CD4-positive, alpha-beta T cell treated with Interleukin-17A for 1 hour (primary cell): ENCODE measurements at regions not wholly inside any gene's neighbourhood (a gene's known extent, or its start where the extent isn't known, plus 50 kb on each side); places are given as distances from the start of the nearest gene placed in this dataset.

Experiments
- DNase-seq: peaks from one replicate; pipeline ENCODE4 v3.0.0-alpha.2; 2020

GRCh38 chr3:74564560-74564959 lies 49.9 kb downstream of the CNTN3 start:
- no peak for DNase-seq

DNA sequence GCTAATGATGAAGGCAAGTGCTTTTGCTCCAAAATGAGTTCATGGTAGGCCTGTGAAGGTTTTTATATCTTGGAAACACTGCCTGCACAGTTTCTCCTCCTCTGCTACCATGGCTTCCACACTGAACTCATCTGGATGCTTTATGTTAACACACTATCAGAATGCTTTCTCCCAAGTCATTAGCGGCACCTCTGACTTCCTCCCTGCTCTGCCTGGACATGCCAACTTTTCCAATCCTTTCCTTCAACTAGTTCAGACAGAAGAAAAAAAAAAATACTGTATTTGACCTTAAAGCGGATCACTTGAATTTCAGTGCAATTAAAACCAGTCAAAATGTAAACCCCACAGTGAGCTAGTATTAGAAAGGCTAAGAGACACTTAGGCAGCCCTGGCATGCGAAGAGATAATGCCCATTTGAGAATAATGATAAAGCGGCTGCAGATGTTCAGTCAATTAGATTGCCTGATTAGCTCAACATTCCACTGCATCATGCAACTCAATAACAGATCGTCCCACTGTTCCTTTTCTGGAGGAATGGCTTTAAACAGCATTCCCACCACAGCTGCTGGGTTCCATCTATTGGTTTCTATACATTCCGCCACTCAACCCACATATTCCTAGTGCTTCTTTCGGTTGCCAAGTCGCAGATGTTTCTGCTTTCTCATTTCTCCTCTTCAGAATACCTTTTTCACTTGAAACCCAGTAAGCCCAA lies 51.7 kb downstream of the CNTN3 start:
- no peak for DNase-seq

DNA sequence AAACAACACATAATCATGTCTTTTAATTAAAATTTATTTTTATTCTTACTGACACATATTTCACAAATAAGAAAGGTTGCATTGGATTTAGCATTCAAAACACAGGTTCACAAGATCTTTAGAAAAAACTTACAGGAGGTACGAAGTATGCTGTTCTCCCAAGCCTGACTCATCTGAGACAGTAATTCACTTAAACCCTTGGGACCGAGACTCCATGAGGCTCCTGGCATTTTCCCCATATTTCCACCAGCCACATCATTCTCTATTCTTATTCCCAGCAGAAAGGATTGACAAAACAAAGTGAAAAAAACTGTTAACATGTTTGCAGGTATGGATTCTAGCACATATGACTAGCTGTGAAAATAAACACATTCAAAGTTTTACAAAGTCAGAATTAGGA lies 52.6 kb downstream of the CNTN3 start:
- DNase-seq = no peak

DNA sequence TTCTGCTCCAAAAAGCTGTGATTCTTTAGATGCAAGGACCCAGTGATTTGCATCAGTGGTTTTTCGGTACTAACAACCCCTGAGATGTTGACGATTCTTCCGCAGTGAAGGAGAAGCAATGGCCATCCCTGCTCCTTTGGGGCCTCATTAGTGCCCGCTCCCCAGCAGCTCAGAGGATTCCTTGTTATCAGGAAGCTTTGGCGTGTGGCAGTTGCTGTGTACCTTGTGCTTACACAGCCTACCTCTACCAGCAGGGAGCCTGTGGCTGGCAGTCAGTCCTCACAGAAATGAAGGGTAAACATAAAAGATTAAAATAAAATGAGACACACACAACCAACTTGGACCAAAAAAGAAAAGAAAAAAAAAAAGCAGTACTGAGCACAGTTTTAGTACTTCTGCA lies 55.2 kb downstream of the CNTN3 start:
- no peak for DNase-seq

DNA sequence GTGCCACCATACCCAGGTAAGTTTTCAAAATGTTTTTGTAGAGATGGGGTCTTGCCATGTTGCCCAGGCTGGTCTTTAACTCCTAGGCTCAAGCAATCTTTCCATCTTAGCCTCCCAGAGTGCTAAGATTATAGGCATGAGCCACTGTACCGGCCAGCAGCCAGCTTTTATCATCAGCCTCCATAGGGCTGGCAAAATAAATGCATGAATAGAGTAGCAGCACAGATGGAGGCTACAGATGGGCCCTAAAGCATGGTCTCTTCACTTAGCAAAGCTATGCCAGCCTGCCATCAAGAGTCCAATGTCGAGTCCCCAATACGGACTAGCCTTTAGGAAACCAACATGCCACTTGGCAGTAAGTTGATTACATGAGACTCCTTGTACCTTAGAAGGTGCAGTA lies 63.8 kb downstream of the CNTN3 start:
- DNase-seq = no peak

- no peak for DNase-seq
Measured at GRCh38 chr3:74546426-74546825, 68.0 kb downstream of the CNTN3 start.

- DNase-seq = no peak
Measured at GRCh38 chr3:74542441-74542840, 72.0 kb downstream of the CNTN3 start.

DNA sequence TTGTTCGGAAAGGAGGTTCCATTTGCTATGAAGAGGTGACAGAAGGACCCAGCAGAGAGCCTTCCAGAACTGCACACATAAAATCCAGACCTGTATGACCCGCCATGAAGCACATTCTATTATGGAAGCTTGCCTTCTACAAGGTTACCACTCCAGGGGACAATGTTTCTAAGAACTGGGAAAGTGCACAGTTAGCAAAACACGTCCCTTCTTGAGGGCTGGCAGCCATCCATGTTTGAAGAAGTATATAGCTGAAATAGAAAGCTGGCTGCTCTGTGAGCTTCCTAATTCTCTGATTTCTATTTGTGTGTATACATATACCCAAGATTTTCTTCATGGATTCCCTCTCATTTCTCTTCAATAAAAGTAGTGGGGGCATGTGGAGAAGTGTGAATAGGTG lies 74.6 kb downstream of the CNTN3 start:
- DNase-seq = no peak

DNA sequence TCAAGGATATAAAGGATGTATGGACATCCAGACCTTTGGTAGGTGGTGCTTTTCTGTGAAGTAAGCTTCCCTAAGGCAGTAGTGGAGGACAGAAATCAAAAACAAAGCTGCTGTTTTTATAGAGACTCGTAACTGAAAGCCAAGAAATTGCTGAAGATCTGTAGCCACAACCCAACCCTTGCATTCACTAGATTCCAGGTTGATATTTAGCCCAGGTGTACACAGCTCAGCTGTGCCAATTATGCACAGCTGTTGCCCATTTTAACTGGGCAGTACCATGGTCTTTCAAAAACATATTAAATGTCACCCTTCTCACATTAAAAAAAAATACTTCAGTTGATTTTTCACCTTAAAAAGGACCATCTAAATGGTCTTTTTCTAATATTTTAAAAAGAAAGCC lies 75.8 kb downstream of the CNTN3 start:
- no peak for DNase-seq

GRCh38 chr3:74537857-74538256 lies 76.6 kb downstream of the CNTN3 start:
- no peak for DNase-seq

- no peak for DNase-seq
Measured at GRCh38 chr3:74537164-74537563, 77.3 kb downstream of the CNTN3 start.

- no peak for DNase-seq
Measured at GRCh38 chr3:74535281-74535680, 79.2 kb downstream of the CNTN3 start.

DNA sequence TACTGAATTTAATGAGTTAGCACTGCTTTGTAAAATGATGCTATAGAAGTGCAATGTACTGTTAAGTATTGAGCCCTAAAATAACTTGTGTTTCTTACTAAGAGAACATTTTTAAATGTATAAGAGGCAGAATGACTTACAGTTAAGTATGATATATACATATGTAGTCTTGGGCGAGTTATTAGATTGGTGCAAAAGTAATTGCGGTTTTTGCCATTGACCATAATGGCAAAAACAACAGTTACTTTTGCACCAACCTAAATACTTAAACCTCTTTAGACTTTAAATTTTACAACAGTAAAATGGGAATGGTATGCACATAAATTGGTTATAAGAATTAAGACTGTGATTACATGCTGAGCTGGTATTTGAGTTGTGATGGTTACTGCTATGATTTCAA lies 79.8 kb downstream of the CNTN3 start:
- no peak for DNase-seq

DNA sequence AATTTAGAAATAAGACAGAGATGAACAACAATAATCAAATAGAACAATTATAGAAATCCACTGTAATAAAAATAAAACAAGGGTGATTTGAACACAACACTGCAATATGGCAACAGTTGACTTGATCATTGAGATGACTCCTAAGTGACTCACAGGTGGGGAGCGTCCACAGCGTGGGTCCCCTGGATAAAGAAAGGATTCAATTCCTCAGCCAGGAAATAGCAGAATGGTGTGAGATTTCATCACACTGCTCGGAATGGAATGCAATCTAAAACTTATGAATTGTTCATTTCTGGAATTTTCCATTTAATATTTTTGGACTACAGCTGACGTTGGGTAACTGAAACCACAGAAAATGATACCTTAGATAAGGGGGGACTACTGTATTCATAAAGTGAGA lies 82.0 kb downstream of the CNTN3 start:
- DNase-seq = no peak

DNA sequence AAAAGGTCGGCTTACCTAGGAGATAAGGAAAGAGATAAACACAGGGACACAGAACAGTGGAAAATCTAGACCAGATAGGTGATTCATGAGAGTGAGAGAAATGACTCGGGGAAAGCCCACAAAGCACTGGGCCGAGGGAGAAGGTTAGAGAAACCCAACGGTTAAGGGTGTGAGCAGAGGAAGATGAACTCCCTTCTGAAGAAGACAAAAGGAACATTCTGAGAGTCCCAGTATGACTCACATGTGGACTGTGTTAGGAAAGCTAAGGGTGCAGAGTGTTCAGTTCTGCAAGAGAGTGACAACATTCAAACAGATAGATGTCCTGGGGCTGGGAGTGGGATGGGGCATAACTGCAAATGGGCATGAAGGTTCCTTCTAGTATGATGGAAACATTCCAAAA lies 83.0 kb downstream of the CNTN3 start:
- no peak for DNase-seq

- no peak for DNase-seq
Measured at GRCh38 chr3:74529145-74529544, 85.3 kb downstream of the CNTN3 start.

DNA sequence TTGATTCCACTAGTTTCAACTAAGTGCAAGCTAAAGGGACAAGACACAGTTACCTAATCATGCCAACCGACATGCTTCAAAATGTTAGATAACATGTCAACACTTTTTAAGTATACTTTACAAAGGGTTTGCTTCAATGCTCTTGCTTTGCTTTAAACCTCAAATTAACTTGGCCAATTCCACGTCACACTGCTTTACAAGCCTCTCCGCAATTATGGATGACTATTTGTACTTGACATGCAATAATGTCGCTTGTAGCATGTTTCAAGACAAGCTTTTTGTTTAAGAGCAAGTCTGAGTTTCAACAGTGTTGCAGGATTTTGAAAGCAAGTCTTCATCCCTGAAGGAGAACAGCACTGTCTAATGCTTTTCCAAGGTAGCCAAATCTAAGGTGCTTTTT lies 86.9 kb downstream of the CNTN3 start:
- no peak for DNase-seq

DNA sequence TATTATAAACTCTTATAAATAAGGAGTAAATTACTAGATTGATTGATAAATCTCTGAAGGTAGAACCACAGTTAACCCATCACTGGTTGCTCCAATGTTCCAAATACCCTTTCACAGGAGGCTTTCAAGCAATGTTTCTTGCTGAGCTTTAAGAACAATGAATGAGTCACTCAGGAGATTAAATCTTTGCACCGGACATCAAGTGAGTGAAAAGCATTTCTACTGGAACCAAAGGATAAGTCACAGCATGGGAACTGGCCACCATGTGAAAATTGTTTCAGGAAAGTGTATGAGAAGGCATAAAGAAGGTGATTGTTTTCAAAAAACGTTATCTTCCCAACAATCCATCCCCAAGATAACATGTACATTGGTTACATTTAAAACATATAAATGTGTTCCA lies 90.6 kb downstream of the CNTN3 start:
- no peak for DNase-seq

DNA sequence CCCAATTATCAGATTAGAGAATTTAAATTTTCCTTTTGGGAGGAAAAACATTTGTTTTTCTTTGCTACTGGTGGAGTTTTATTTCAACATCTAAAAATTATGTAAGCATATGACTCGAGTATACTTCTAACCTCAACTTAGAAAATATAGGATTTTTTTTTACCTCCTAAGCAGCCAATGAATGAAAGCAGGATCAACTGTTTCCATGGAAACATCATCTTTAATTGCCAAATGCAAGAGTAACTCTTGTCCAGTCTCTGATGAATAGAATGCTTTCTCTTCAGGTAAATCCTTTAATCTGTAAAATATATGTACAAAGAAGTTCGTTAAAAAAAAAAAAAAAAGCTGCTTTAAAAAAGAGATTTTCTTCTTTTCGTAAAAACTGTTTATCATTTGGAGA lies 93.6 kb downstream of the CNTN3 start:
- DNase-seq = no peak

DNA sequence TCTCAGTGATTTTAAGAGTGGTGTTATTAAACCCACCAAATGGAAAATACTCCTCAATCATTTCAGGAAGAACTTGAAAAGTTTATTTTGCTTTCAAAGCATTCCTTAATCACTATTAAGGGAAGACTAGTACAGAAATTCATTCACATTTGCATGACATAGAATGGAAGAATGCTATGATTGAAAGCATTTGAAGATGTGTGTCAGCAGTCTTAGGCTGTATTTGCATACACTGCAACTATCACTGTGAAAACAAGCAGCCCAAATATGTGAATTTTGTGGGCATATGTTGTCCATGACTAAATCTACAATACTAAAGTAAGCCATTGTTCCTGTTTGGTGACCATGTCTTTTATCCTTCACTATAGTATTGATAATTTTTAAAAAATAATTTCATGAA lies 95.8 kb downstream of the CNTN3 start:
- DNase-seq = no peak

- no peak for DNase-seq
Measured at GRCh38 chr3:74516019-74516418, 98.4 kb downstream of the CNTN3 start.

DNA sequence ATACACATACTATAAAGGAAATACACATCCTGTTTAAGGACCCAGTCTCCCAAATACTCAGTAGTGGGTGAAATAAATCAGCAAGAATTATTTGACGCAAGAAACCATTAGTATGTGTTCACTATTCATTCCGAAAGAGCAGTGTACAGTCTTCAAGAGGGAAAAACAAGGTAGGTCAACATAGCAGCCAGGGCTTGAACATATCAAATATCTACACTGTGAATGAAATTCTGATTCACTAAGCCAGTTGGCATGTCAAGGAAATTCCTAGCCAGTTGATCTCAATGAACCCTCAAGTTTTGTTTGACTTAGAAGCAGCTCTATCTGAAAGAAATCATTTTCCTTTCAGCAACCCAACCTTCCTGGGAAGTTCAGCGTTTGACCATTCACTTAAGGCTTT lies 99.0 kb downstream of the CNTN3 start:
- DNase-seq = no peak

DNA sequence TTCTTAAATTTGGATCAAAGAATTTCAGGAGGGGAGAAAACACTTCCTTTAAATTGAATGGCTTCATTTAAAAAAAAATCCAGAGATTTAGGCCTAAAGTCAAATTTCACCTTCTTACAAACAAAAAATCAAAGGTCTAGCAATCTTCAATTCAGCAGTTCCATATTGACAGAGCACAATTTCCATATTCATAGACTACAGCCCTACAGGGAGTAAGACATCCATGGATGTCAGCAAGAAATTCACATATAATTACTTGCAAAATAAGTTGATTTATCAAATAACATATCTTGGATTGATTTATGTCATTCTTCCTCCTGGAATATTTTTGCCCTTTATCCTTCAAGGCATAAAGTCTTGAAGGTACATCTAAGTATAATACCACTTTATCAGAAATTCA lies 103.4 kb downstream of the CNTN3 start:
- no peak for DNase-seq

DNA sequence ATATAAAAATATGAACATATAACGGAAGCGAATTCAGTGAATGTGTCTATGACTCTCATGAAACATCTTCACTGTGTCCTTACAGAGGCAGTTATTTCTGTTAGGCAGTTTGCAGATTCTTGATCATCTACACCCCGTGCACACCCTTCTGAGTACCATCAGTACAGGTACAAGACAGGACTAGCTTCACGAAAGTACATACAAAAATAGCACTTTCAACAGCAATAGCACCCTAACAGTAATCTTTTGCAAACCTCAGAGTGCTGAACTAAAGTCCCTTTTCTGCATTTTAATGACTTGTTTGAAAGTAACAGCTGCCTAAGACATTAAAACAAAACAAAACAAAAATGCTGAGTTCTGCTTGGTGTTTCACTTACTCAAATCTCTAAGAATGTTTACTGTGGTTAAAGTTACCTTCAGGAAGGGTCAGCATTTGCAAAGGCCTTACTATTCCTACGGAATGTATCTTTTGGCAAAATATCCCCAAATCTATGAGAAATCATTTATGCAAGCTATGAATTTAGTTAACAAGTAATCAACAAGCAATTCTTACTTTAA lies 104.1 kb downstream of the CNTN3 start:
- no peak for DNase-seq

- DNase-seq = no peak
Measured at GRCh38 chr3:74507691-74508090, 106.8 kb downstream of the CNTN3 start.
